ENCODE measurements at regions not wholly inside any gene's neighbourhood (a gene's known extent, or its start where the extent isn't known, plus 50 kb on each side); places are given as distances from the start of the nearest gene placed in this dataset.

DNA sequence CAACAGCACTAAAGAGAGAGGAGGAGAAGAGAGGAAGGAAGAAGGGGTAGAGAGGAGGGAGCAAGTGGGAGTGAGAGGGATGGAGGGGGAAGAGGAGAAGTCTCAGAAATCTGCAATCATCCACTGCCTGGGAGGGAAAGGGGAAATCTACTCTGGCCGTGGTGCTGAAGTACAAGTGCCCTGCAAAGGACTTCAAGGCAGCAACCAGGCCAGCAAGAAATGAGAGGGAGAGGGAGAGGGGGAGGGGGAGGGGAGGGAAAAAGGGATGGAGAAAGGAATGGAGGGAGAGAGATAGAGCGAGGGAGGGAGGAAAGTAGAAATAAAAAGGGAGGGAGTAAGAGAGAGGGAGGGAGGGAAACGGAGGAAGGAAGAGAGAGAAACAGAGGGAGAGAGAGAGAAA lies 130.8 kb upstream of the EEF2KMT start:
- no TSS peak for BruUV-seq (replicated peaks)
- 17 to 67% methylated on average over 1 to 2 of the region's 3 CpGs for WGBS, 2 experiments (ENCODE audit: extremely low coverage in 2 of 2, insufficient read length in 1 of 2)
- H2BK15ac ChIP-seq (ENCODE audit: low read depth, low read length) = no peak overlapping the region

More for the DNA sequence above, 130.8 kb upstream of the EEF2KMT start:
- Histone ChIP-seq H3K4me3 (ENCODE audit: insufficient read depth, low read depth, low read length) (no peak overlapping the region), H3K27ac (ENCODE audit: insufficient read depth, low read length) (no peak overlapping the region), H4K5ac (ENCODE audit: low read depth, low read length) (no peak overlapping the region), H3K56ac (ENCODE audit: extremely low read depth, insufficient read depth, low read length) (no peak overlapping the region), H3K9me1 (ENCODE audit: insufficient read depth, low read length) (no peaks in the 10 kb centered on the region), H4K20me1 (ENCODE audit: insufficient read depth, low read length) (no peaks in the 10 kb centered on the region), H3K18ac (ENCODE audit: low read depth, low read length) (no peak overlapping the region), H3K27me3 (ENCODE audit: control insufficient read depth, insufficient read depth, low read length) (no peaks in the 10 kb centered on the region), H4K8ac (ENCODE audit: low read depth in 2 of 2, low read length in 2 of 2) (no peak overlapping the region), H3K9me3 (ENCODE audit: control insufficient read depth, insufficient read depth, low read length) (peaks cover 4% of the 10 kb centered on the region; the same call in 1 of the 2 replicates), H4K91ac (ENCODE audit: insufficient read depth, low read depth, low read length) (no peak overlapping the region), H3K23ac (ENCODE audit: low read depth, low read length) (no peak overlapping the region), H3K36me3 (ENCODE audit: control insufficient read depth, insufficient read depth, low read length) (no peaks in the 10 kb centered on the region), H3K4me1 (ENCODE audit: control insufficient read depth, insufficient read depth, low read length) (no peaks in the 10 kb centered on the region), H2BK5ac (ENCODE audit: low read depth, low read length, poor library complexity, severe bottlenecking) (no peak overlapping the region), H3K79me1 (ENCODE audit: low read depth in 1 of 2, low read length in 2 of 2) (no peaks in the 10 kb centered on the region), H3K9ac (ENCODE audit: low read depth, low read length) (no peak overlapping the region), H2BK20ac (ENCODE audit: low read depth, low read length) (no peak overlapping the region), H2AK9ac (replicated peaks; ENCODE audit: low read depth, low read length, poor library complexity) (no peak overlapping the region), H3K4ac (ENCODE audit: low read depth, low read length) (no peak overlapping the region), H2AK5ac (ENCODE audit: low read depth, low read length) (no peak overlapping the region), H3K14ac (replicated peaks; ENCODE audit: low read depth, low read length) (no peak overlapping the region), H3K4me2 (ENCODE audit: low read depth, low read length) (no peak overlapping the region), H2BK120ac (ENCODE audit: low read depth, low read length) (no peak overlapping the region), H2AFZ (replicated peaks; ENCODE audit: low read length, poor library complexity) (no peak overlapping the region)
- POLR2A ChIA-PET (ENCODE audit: unreplicated experiment) = no interaction called here
- in situ Hi-C loops (cut with MboI; ENCODE audit: low sequenced_read_pairs) = no loop called here
- dilution Hi-C loops (cut with HindIII; ENCODE audit: low sequenced_read_pairs, unreplicated experiment) = no loop called here
- TF ChIP-seq, protein P1, sequence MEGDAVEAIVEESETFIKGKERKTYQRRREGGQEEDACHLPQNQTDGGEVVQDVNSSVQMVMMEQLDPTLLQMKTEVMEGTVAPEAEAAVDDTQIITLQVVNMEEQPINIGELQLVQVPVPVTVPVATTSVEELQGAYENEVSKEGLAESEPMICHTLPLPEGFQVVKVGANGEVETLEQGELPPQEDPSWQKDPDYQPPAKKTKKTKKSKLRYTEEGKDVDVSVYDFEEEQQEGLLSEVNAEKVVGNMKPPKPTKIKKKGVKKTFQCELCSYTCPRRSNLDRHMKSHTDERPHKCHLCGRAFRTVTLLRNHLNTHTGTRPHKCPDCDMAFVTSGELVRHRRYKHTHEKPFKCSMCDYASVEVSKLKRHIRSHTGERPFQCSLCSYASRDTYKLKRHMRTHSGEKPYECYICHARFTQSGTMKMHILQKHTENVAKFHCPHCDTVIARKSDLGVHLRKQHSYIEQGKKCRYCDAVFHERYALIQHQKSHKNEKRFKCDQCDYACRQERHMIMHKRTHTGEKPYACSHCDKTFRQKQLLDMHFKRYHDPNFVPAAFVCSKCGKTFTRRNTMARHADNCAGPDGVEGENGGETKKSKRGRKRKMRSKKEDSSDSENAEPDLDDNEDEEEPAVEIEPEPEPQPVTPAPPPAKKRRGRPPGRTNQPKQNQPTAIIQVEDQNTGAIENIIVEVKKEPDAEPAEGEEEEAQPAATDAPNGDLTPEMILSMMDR (conservative IDR thresholded peaks at IDR 0.05; ENCODE audit: low read depth, low read length) = no peak
- no peak for TF ChIP-seq SMC3 (IDR thresholded peaks at IDR 0.05; ENCODE audit: low read depth, low read length)
- TF ChIP-seq FOS (IDR thresholded peaks at IDR 0.05; ENCODE audit: low read depth, low read length) = no peak
- no peak for TF ChIP-seq RAD21 (IDR thresholded peaks at IDR 0.05; ENCODE audit: low read length)
- TF ChIP-seq, protein P2, sequence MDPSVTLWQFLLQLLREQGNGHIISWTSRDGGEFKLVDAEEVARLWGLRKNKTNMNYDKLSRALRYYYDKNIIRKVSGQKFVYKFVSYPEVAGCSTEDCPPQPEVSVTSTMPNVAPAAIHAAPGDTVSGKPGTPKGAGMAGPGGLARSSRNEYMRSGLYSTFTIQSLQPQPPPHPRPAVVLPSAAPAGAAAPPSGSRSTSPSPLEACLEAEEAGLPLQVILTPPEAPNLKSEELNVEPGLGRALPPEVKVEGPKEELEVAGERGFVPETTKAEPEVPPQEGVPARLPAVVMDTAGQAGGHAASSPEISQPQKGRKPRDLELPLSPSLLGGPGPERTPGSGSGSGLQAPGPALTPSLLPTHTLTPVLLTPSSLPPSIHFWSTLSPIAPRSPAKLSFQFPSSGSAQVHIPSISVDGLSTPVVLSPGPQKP (IDR thresholded peaks at IDR 0.05; ENCODE audit: borderline replicate concordance, low read depth, low read length) = no peak
- TF ChIP-seq BHLHE40 (IDR thresholded peaks at IDR 0.05; ENCODE audit: low read depth, low read length) = no peak
- no peak for TF ChIP-seq MAFK (IDR thresholded peaks at IDR 0.05; ENCODE audit: low read depth, low read length)
- no peak for TF ChIP-seq MAZ (IDR thresholded peaks at IDR 0.05; ENCODE audit: borderline replicate concordance, low read depth, low read length)
- no peak for TF ChIP-seq MXI1 (IDR thresholded peaks at IDR 0.05; ENCODE audit: borderline replicate concordance, low read depth, low read length)
- TF ChIP-seq RFX5 (IDR thresholded peaks at IDR 0.05; ENCODE audit: low read depth, low read length) = no peak
- TF ChIP-seq RCOR1 (IDR thresholded peaks at IDR 0.05; ENCODE audit: insufficient replicate concordance, low read length) = no peak
- TF ChIP-seq NFE2L2 (IDR thresholded peaks at IDR 0.05; ENCODE audit: low read depth, low read length) = no peak
- TF ChIP-seq POLR2A (IDR thresholded peaks at IDR 0.05; ENCODE audit: low read depth, low read length) = no peak
- TF ChIP-seq CHD1 (IDR thresholded peaks at IDR 0.05; ENCODE audit: low read depth, low read length) = no peak
- TF ChIP-seq CEBPB (IDR thresholded peaks at IDR 0.05; ENCODE audit: low read depth, low read length) = no peak
- TF ChIP-seq, protein P3, sequence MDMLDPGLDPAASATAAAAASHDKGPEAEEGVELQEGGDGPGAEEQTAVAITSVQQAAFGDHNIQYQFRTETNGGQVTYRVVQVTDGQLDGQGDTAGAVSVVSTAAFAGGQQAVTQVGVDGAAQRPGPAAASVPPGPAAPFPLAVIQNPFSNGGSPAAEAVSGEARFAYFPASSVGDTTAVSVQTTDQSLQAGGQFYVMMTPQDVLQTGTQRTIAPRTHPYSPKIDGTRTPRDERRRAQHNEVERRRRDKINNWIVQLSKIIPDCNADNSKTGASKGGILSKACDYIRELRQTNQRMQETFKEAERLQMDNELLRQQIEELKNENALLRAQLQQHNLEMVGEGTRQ (IDR thresholded peaks at IDR 0.05; ENCODE audit: low read depth, low read length) = no peak
- CTCF ChIA-PET = no interaction called here
- ATAC-seq (ENCODE audit: low read depth) (no peak), DNase-seq (no peak)
- intact Hi-C loops (cut with micrococcal nuclease) = no loop called here
